Naive thymus-derived CD8-positive, alpha-beta T cell (primary cell): ENCODE measurements at regions not wholly inside any gene's neighbourhood (a gene's known extent, or its start where the extent isn't known, plus 50 kb on each side); places are given as distances from the start of the nearest gene placed in this dataset.

Experiments used
- ATAC-seq, 2 donors: fragments of 150-1000 bp; cut with Tn5 transposase in 1 of 2; sonication (Bioruptor Pico), chemical (Tn5 transposase) in 1 of 2; 1 replicate in 1 of 2; 2 replicates in 1 of 2; pipeline ENCODE4 v1.10.0; 2021; ENCODE audit warnings: mild to moderate bottlenecking in 2 of 2, moderate library complexity in 2 of 2
- POLR2A ChIA-PET: fragments of 350-600 bp; sonication (Branson Sonifier 250); formaldehyde crosslinking; loops from one replicate; lab custom pipeline; 2021; ENCODE audit warnings: antibody characterized with exemption; lab: Charles Lee
- DNase-seq, 10 donors: peaks; one replicate each; pipeline versions ENCODE4 v3.0.0 to v3.0.0-alpha.2; 2020 to 2022
- H3K27ac Mint-ChIP-seq, 10 donors: one replicate each; pipeline ENCODE4 v1.8.0; 2020 to 2022; ENCODE audit warnings: mild to moderate bottlenecking in 10 of 10, mixed read lengths in 10 of 10, moderate library complexity in 4 of 10, inconsistent platforms in 1 of 10
- H3K27me3 Mint-ChIP-seq, 5 donors: one replicate each; pipeline ENCODE4 v1.8.0; 2021 to 2022; ENCODE audit warnings: mixed read lengths in 5 of 5
- H3K36me3 Mint-ChIP-seq, 3 donors: one replicate each; pipeline ENCODE4 v1.8.0; 2020 to 2022; ENCODE audit warnings: mixed read lengths in 3 of 3, mild to moderate bottlenecking in 2 of 3, inconsistent platforms in 1 of 3
- H3K4me1 Mint-ChIP-seq, 4 donors: one replicate each; pipeline ENCODE4 v1.8.0; 2021 to 2022; ENCODE audit warnings: mixed read lengths in 4 of 4
- H3K4me3 Mint-ChIP-seq, 10 donors: one replicate each; pipeline ENCODE4 v1.8.0; 2020 to 2022; ENCODE audit warnings: mild to moderate bottlenecking in 10 of 10, mixed read lengths in 10 of 10, moderate library complexity in 6 of 10, inconsistent platforms in 1 of 10
- H3K9me3 Mint-ChIP-seq, 9 donors: one replicate each; pipeline ENCODE4 v1.8.0; 2020 to 2022; ENCODE audit warnings: mixed read lengths in 9 of 9, mild to moderate bottlenecking in 3 of 9, inconsistent platforms in 1 of 9, moderate library complexity in 1 of 9

DNA sequence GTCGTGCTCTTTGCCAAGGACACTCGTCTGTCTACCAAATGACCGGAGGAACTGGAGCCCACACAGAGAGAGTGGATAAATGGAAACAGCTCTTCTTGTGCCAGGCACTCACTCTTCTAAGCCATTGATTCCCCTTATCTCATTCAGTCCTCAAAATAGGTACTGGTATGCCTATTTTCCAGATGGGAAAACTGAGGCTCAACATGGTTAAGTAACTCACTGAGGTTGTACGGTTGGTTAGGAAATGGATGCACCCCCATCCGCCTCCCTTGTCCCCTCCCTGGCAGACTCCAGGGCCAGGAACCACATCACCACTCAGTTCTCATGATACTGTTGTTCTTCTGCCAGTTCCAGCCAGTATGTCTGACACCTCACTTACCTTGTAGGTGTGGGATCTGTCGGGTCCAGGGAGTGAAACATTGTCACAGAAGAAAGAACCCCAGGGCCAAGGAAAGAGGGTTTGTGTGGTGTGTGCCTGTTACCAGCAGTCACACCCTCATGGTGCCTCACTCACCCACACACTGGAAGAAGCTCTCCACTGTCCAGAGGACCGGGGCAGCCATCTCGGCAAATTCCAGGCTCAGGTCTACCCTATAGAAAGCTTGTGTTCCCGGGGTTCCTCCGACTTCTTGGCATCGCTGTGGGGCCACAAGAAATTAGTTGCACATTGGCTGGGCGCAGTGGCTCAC is 58.8 kb upstream of the TARDBP start:
- Mint-ChIP-seq H3K4me3 (no peak overlapping the region), H3K9me3 (no peaks in the 10 kb centered on the region), H3K36me3 (no peaks in the 10 kb centered on the region), H3K27me3 (peaks cover 0 to 3% (median 0%) of the 10 kb centered on the region in 5 donors), H3K4me1 (no peaks in the 10 kb centered on the region), H3K27ac (no peak overlapping the region)
- ATAC-seq (no peak), DNase-seq (no peak)
- POLR2A ChIA-PET, result no interaction called here

DNA sequence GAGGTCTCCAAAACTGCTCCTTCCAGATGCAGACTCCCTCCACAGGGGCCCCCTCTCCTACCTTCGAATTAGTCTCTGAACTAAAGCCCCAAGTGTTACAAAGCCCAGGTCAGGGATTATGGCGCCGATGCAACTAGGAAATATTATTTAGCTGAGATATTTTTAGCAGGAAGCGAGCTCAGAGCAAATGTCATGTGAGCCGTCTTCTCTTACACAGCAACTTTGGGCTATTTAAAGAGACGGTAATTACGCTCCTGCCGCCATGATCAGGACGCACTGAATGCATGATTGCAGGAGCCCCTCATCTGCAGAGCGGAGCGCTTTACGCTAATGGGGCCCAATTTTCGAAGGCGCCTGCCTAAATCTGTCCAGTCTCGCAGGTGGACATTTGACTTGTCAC is 55.3 kb upstream of the TARDBP start:
- no peak for DNase-seq
- Mint-ChIP-seq H3K36me3 (no peaks in the 10 kb centered on the region), H3K4me1 (peaks cover 0 to 2% (median 0%) of the 10 kb centered on the region in 4 donors), H3K27ac (no peak overlapping the region), H3K27me3 (peaks cover 0 to 8% (median 1%) of the 10 kb centered on the region in 5 donors), H3K4me3 (no peak overlapping the region), H3K9me3 (no peaks in the 10 kb centered on the region)
- POLR2A ChIA-PET, result no interaction called here
- ATAC-seq, result no peak

DNA sequence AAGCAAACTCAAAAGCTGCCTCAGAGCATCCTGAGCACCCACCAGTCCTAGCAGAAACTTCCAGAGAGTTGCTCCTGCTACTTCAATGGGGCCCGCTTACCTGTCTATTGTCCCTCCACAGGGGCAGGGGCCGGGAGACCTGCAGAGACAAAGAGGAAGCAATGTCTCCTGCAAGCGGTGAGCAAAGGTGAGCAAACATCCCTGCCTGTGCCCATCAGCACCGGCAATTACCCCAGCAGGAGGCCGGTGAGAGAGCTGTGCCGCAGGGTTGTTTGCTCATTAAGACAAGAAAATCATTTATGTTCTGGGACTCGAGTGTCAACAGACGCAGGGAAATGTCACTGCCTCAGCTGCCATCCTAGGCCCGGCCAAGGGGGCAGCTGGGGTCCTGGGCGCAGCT is 53.8 kb upstream of the TARDBP start:
- Mint-ChIP-seq H3K27ac (no peak overlapping the region), H3K9me3 (no peaks in the 10 kb centered on the region), H3K4me3 (no peak overlapping the region), H3K27me3 (peaks cover 0 to 8% (median 2%) of the 10 kb centered on the region in 5 donors), H3K36me3 (no peaks in the 10 kb centered on the region), H3K4me1 (peaks cover 0 to 2% (median 0%) of the 10 kb centered on the region in 4 donors)
- POLR2A ChIA-PET, result no interaction called here
- ATAC-seq, result no peak
- DNase-seq, result no peak

DNA sequence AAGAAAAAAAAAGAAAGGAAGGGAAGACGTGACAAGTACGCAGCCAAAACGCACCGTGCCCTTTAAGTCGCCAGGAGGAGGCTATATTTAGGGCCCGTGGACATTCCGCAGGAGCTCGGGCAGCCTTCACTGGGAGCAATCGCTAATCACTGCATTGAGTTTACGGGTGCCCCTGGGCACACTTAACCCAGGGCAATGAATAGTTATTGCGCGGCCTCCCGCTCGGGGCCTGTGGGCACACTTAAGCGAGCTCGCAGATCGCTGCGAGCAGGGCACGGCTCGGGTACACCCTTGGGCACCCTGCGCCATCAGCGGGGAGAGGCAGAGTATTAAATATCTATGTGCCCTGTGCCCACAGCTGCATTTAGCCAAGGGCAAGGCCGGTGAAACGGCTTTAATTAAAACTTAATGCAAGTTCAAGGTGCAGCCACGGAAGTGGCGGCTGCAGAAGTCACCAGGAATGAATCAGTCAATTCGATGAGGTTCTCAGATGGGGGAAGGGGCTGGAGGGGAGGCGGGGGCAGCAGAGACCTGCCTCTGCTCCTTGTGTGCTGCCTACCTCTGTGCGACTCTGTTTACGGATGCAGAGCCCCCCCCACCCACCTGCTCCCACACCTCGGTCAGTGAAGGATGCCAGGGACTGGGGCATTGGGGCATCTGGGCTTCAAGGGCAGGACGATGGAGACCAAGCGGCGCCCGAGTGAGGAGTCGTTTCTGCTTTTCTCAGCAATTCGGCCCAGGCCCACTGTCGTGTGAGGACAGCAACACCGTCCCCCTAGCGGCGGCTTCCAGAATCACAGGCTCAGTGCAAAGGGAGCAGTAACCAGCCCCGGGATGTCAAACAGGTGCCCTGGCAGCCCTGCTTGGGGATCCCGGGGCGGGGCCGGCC is 51.8 kb upstream of the TARDBP start:
- Mint-ChIP-seq H3K27me3 (peaks cover 0 to 10% (median 6%) of the 10 kb centered on the region in 5 donors), H3K4me3 (peak overlapping the region in 1 of 10 donors; percentile 49), H3K27ac (no peak overlapping the region), H3K9me3 (no peaks in the 10 kb centered on the region), H3K36me3 (no peaks in the 10 kb centered on the region), H3K4me1 (peaks cover 4 to 16% (median 13%) of the 10 kb centered on the region in 4 donors)
- POLR2A ChIA-PET, result no interaction called here
- peak; percentile 71 to 87 for ATAC-seq
- DNase-seq, result peak; percentile 58 to 85 (median 74)

DNA sequence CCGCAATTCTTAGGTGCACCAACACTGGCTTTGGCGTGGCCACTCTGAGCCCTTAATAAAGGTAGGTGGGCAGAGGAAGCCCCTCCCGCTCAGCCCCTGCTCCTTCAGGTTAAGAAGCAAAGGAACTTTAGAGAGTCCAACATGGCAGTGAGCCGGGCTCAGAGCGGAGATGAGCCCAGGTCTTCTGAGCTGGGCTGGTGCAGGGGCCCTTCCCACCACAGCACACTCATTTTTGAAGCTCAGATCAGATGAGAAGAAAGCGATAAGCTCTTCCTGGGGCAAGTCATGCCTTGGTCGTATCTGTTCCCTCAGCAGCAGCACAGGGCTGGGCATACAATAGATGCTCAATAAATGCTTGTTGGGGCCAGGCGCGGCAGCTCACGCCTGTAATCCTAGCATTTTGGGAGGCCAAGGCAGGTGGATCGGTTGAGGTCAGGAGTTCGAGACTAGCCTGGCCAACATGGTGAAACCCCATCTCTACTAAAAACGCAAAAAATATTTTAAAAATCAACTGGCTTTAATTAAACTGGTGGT is 51.1 kb upstream of the TARDBP start:
- POLR2A ChIA-PET, result no interaction called here
- Mint-ChIP-seq H3K36me3 (no peaks in the 10 kb centered on the region), H3K27ac (no peak overlapping the region), H3K4me3 (no peak overlapping the region), H3K9me3 (no peaks in the 10 kb centered on the region), H3K4me1 (peaks cover 6 to 22% (median 17%) of the 10 kb centered on the region in 4 donors), H3K27me3 (peaks cover 0 to 10% (median 6%) of the 10 kb centered on the region in 5 donors)
- no peak for ATAC-seq
- no peak for DNase-seq

DNA sequence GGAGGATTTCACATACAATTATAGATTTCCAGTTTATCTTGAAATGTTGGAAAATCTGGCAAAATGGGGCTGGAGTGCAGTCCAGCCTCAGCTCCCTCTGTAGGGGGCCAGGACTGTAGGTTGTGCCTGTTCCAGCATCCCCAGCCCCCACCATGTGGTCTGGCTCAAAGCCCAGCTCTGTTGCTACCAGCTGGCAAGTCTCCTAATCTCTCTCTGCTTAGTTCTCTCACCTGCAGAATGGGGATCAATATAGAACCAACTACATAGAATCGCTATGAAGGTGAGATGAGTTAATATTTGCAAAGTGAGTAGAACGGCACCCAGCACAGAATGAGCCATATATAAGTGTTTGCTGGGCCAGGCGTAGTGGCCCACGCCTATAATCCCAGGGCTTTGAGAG is 50.0 kb upstream of the TARDBP start:
- POLR2A ChIA-PET, result no interaction called here
- H3K27ac Mint-ChIP-seq, result no peak overlapping the region
- H3K4me3 Mint-ChIP-seq, result no peak overlapping the region
- ATAC-seq (no peak), DNase-seq (no peak)
- H3K9me3 Mint-ChIP-seq, result no peaks in the 10 kb centered on the region
- H3K27me3 Mint-ChIP-seq, result peaks cover 0 to 10% (median 6%) of the 10 kb centered on the region in 5 donors
- peaks cover 11 to 26% (median 19%) of the 10 kb centered on the region in 4 donors for H3K4me1 Mint-ChIP-seq
- no peaks in the 10 kb centered on the region for H3K36me3 Mint-ChIP-seq
